ENCODE measurements at regions not wholly inside any gene's neighbourhood (a gene's known extent, or its start where the extent isn't known, plus 50 kb on each side); places are given as distances from the start of the nearest gene placed in this dataset.

DNA sequence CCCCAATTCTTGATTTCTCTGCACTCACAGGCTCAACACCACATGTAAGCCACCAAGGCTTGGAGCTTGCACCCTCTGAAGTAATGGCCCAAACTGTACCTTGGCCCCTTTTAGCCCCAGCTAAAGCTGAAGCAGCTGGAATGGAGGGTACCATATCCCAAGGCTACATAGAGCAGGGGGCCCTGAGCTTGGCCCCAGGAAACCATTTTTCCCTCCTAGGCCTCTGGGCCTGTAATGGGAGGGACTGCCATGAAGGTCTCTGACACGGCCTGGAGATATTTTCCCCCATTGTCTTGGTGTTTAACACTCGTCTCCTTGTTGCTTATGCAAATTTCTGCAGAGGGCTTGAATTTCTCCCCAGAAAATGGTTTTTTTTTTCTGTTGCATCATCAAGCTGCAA lies 69.7 kb downstream of the SKA1 start:
- peaks cover 5% of the 10 kb centered on the region for H3K9me3 Mint-ChIP-seq (ENCODE audit: unreplicated experiment)
- H3K36me3 Mint-ChIP-seq (ENCODE audit: unreplicated experiment), result peaks cover 6% of the 10 kb centered on the region
- no peaks in the 10 kb centered on the region for H3K4me1 Mint-ChIP-seq (ENCODE audit: low read depth, unreplicated experiment)
- H3K4me3 Mint-ChIP-seq (ENCODE audit: unreplicated experiment), result no peak overlapping the region
- TF ChIP-seq, protein P1, sequence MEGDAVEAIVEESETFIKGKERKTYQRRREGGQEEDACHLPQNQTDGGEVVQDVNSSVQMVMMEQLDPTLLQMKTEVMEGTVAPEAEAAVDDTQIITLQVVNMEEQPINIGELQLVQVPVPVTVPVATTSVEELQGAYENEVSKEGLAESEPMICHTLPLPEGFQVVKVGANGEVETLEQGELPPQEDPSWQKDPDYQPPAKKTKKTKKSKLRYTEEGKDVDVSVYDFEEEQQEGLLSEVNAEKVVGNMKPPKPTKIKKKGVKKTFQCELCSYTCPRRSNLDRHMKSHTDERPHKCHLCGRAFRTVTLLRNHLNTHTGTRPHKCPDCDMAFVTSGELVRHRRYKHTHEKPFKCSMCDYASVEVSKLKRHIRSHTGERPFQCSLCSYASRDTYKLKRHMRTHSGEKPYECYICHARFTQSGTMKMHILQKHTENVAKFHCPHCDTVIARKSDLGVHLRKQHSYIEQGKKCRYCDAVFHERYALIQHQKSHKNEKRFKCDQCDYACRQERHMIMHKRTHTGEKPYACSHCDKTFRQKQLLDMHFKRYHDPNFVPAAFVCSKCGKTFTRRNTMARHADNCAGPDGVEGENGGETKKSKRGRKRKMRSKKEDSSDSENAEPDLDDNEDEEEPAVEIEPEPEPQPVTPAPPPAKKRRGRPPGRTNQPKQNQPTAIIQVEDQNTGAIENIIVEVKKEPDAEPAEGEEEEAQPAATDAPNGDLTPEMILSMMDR (IDR thresholded peaks at IDR 0.05; ENCODE audit: partially characterized antibody, unreplicated experiment), result no peak
- no peak overlapping the region for H3K27ac Mint-ChIP-seq (ENCODE audit: unreplicated experiment)
- DNase-seq, result no peak
- H3K27me3 Mint-ChIP-seq (ENCODE audit: unreplicated experiment), result no peaks in the 10 kb centered on the region

DNA sequence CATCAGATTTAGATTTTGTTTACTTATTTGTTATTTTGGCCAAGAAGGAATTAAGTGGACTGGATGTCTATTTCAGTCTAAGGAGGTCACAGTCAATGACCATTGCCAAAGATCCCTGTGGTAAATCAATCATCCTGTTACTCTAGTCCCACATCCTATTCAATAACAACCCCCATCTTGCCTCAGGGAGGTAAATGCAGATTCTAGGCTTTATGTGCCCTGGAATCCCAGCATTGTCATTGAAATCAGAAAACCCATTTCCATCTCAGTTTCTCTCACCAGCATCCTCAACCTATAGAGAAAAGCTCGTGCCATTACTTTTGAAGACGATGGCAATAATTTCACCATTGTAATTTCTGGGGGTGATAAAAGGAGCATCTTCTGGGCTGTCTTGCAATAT lies 71.8 kb downstream of the SKA1 start:
- peaks cover 5% of the 10 kb centered on the region for H3K9me3 Mint-ChIP-seq (ENCODE audit: unreplicated experiment)
- H3K27ac Mint-ChIP-seq (ENCODE audit: unreplicated experiment), result no peak overlapping the region
- no peaks in the 10 kb centered on the region for H3K27me3 Mint-ChIP-seq (ENCODE audit: unreplicated experiment)
- H3K36me3 Mint-ChIP-seq (ENCODE audit: unreplicated experiment), result peaks cover 6% of the 10 kb centered on the region
- no peak for DNase-seq
- no peak overlapping the region for H3K4me3 Mint-ChIP-seq (ENCODE audit: unreplicated experiment)
- no peaks in the 10 kb centered on the region for H3K4me1 Mint-ChIP-seq (ENCODE audit: low read depth, unreplicated experiment)
- TF ChIP-seq, protein P1 (IDR thresholded peaks at IDR 0.05; ENCODE audit: partially characterized antibody, unreplicated experiment), result no peak

DNA sequence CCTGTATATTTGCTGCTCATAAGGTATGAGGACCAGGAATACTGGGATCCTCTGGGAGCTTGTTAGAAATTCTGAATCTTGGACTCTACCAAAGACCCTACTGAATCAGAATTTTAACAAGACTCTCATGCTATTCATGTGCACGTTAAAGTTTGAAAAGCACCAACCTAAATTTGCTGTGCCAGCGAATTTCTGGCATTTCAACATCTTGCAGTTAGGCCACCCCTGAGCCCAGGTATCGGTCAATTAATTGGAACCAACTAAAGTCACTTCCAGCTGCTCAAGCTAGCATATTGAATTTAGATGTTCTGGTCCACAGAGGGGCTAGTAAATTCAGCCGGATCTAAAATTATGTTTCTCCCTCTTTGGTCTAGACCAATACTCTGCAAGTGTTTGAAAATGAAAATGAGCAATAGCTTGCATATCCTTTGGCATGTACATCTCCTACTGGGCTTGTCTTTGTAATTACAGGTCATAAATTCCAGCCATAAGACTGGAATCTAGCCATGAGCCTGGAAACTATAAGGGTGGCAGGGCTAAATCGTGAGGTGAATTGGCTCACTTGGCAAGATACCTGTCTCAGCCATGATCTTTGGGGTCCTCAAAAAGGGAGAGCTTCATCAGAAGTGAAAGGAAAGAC lies 72.4 kb downstream of the SKA1 start:
- Mint-ChIP-seq H3K27me3 (ENCODE audit: unreplicated experiment) (no peaks in the 10 kb centered on the region), H3K27ac (ENCODE audit: unreplicated experiment) (no peak overlapping the region), H3K4me1 (ENCODE audit: low read depth, unreplicated experiment) (no peaks in the 10 kb centered on the region), H3K4me3 (ENCODE audit: unreplicated experiment) (no peak overlapping the region), H3K9me3 (ENCODE audit: unreplicated experiment) (peaks cover 5% of the 10 kb centered on the region), H3K36me3 (ENCODE audit: unreplicated experiment) (peaks cover 6% of the 10 kb centered on the region)
- DNase-seq, result no peak
- TF ChIP-seq, protein P1 (IDR thresholded peaks at IDR 0.05; ENCODE audit: partially characterized antibody, unreplicated experiment), result no peak

DNA sequence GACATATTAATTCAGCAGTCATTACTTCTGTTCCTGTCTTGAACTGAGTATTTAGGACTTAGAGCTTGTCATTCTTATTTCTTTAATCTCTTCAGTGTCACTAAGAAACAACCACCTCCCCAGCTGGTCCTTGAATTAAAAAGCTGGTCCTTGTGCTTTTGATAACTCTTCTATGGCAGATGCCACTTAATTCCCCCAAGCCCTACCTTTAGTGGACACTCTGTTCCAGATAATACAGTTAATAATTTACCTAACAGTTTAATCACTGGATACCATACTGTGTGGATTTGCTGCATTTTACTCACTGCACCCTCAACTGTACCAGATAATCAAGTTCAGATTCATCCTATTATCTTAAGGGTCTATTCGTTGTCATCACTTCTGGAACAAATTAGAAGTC lies 73.1 kb downstream of the SKA1 start:
- no peak for DNase-seq
- peaks cover 6% of the 10 kb centered on the region for H3K36me3 Mint-ChIP-seq (ENCODE audit: unreplicated experiment)
- no peak overlapping the region for H3K4me3 Mint-ChIP-seq (ENCODE audit: unreplicated experiment)
- H3K9me3 Mint-ChIP-seq (ENCODE audit: unreplicated experiment), result peaks cover 5% of the 10 kb centered on the region
- H3K27me3 Mint-ChIP-seq (ENCODE audit: unreplicated experiment), result no peaks in the 10 kb centered on the region
- no peaks in the 10 kb centered on the region for H3K4me1 Mint-ChIP-seq (ENCODE audit: low read depth, unreplicated experiment)
- TF ChIP-seq, protein P1 (IDR thresholded peaks at IDR 0.05; ENCODE audit: partially characterized antibody, unreplicated experiment), result no peak
- H3K27ac Mint-ChIP-seq (ENCODE audit: unreplicated experiment), result no peak overlapping the region

DNA sequence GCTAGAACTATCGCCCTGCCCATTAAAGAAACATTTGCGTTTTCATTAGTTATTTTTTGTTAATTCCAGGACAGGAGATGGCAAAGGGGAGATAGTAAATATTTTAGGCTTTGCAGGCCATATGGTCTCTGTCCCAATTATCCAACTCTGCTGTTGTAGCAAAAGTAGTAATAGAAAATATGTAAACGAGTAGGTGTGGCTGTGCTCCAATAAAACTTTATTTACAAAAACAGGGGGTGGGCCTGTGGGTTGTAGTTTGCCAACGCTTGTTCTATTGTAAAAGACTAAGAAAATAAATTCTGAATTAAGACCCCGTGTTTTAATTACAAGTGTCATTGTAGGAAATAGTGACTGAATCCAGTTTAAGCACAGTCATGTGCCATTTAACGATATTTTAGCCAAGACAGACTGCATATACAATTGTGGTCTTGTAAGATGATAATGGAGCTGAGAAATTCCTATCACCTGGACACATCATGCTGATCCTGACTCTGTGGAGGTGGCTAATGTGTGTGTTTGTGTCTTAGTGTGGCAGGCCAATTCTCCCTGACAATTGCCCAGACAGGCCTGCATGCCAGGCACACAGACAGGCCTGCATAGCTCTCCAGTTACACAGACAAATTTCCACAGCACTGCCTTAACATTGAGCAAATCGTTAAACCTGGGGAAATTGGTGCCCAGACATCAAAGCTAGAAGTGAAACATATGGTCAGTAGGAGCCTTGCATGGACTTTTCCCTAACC lies 76.4 kb downstream of the SKA1 start:
- TF ChIP-seq, protein P1 (IDR thresholded peaks at IDR 0.05; ENCODE audit: partially characterized antibody, unreplicated experiment), result no peak
- H3K36me3 Mint-ChIP-seq (ENCODE audit: unreplicated experiment), result no peaks in the 10 kb centered on the region
- H3K4me1 Mint-ChIP-seq (ENCODE audit: low read depth, unreplicated experiment), result no peaks in the 10 kb centered on the region
- no peaks in the 10 kb centered on the region for H3K27me3 Mint-ChIP-seq (ENCODE audit: unreplicated experiment)
- no peak overlapping the region for H3K4me3 Mint-ChIP-seq (ENCODE audit: unreplicated experiment)
- DNase-seq, result no peak
- no peak overlapping the region for H3K27ac Mint-ChIP-seq (ENCODE audit: unreplicated experiment)
- H3K9me3 Mint-ChIP-seq (ENCODE audit: unreplicated experiment), result peaks cover 2% of the 10 kb centered on the region

Measured in glutamatergic neuron (in vitro differentiated cells).